Thoracic aorta (tissue), 2 donors: ENCODE measurements at regions not wholly inside any gene's neighbourhood (a gene's known extent, or its start where the extent isn't known, plus 50 kb on each side); places are given as distances from the start of the nearest gene placed in this dataset.

Experiments used
- ATAC-seq: fragments of 150-250 bp; one replicate; pipeline ENCODE4 v1.8.0; 2017; ENCODE audit warnings: low read depth; ENCODE audit not compliant: insufficient number of reproducible peaks, low FRiP score
- DNase-seq: peaks from one replicate; pipeline ENCODE4 v3.0.0-alpha.2; 2020; ENCODE audit warnings: low spot score
- H3K27ac ChIP-seq, 2 donors: fragments of 200-600 bp; sonication (generic); 1 replicate in 1 of 2; 2 replicates in 1 of 2; pipeline ENCODE4 v1.5.1; 2016; ENCODE audit warnings: mild to moderate bottlenecking in 2 of 2, moderate library complexity in 2 of 2
- H3K27me3 ChIP-seq: fragments of 200-600 bp; sonication (generic); replicated peaks from 2 replicates; pipeline ENCODE4 v1.6.0; 2016; ENCODE audit warnings: mild to moderate bottlenecking; ENCODE audit not compliant: insufficient read depth
- H3K36me3 ChIP-seq: fragments of 200-600 bp; sonication (generic); one replicate; pipeline ENCODE4 v1.5.1; 2016
- H3K4me1 ChIP-seq, 2 donors: fragments of 200-600 bp; sonication (generic); 1 replicate in 1 of 2; 2 replicates in 1 of 2; pipeline versions ENCODE4 v1.5.1 to v1.6.0; 2016; ENCODE audit warnings: low read depth in 2 of 2, mild to moderate bottlenecking in 1 of 2; ENCODE audit not compliant: control insufficient read depth in 1 of 2
- H3K4me3 ChIP-seq: fragments of 200-600 bp; sonication (generic); 2 replicates; pipeline ENCODE4 v1.5.1; 2016; ENCODE audit warnings: mild to moderate bottlenecking
- H3K9me3 ChIP-seq: fragments of 200-600 bp; sonication (generic); 2 replicates; pipeline ENCODE4 v1.5.1; 2016
- CTCF ChIP-seq: fragments of 200-600 bp; sonication (generic); IDR thresholded peaks from one replicate; pipeline ENCODE4 v1.5.1; 2019; ENCODE audit warnings: antibody characterized with exemption

DNA sequence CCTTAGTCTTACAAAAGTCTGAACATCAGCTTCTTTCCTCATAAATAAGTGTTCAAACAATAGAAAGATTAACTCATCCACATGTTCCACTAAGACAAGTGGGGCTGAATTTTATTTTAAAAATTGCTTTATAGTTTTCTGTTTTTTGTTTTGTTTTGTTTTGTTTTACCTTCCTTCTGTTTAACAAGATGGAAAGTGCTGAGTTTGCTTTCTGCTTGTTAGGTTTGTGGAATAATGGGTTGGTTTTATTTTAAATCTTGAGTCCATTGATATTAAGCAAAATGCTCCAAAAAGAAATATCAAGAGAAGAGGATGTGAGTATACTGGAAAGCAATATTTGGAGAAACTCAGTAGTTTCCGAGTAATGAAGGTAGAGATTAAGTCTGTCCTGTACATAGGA is 458.7 kb downstream of the FAT4 start:
- TF ChIP-seq CTCF = no peak
- ATAC-seq = no peak
- H3K9me3 ChIP-seq = no peaks in the 10 kb centered on the region

DNA sequence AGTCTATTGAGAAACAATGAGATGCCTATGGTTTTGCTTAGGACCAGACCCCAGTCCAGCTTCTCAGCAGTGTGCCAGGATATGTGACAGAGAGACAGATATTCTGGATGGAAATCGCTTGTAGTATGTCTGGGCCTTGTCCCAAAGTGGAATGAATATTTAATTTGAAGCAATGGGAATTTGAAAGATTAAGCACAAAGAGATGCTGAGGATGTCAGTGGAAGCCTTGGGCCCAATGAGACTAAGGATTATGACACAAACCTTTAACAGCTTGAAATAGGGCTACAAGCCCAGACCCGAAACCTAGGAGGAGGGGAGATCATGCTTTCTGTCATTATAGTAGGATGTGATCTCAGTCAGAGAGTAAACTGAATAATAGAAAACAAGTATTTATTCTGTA is 459.2 kb downstream of the FAT4 start:
- no peak for TF ChIP-seq CTCF
- Histone ChIP-seq H3K27me3 (no peaks in the 10 kb centered on the region), H3K36me3 (no peaks in the 10 kb centered on the region), H3K4me3 (no peak overlapping the region), H3K4me1 (no peaks in the 10 kb centered on the region), H3K9me3 (no peaks in the 10 kb centered on the region), H3K27ac (no peak overlapping the region)
- ATAC-seq (no peak), DNase-seq (no peak)

More for the DNA sequence above, 458.7 kb downstream of the FAT4 start:
- no peaks in the 10 kb centered on the region for H3K4me1 ChIP-seq
- no peaks in the 10 kb centered on the region for H3K36me3 ChIP-seq
- H3K27ac ChIP-seq = no peak overlapping the region
- DNase-seq = no peak
- H3K27me3 ChIP-seq = no peaks in the 10 kb centered on the region
- H3K4me3 ChIP-seq = no peak overlapping the region

DNA sequence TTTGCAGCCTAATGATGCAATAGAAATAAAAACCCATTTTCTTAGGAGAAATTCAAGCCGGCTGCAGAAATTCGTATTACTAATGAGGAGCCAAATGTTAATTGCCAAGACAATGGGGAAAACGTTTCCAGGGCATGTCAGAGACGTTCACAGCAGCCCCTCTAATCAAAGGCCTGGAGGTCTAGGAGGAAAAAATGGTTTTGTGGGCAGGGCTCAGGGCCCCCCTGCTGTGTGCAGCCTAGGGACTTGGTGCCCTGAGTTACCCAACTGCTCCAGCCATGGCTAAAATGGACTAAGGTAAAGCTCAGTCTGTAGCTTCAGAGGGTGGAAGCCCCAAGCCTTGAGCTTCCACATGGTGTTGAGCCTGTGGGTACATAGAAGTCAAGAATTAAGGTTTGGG is 461.4 kb downstream of the FAT4 start:
- H3K27me3 ChIP-seq = no peaks in the 10 kb centered on the region
- H3K27ac ChIP-seq = no peak overlapping the region
- H3K4me1 ChIP-seq = no peaks in the 10 kb centered on the region
- H3K4me3 ChIP-seq = no peak overlapping the region
- no peaks in the 10 kb centered on the region for H3K36me3 ChIP-seq
- no peak for DNase-seq
- H3K9me3 ChIP-seq = no peaks in the 10 kb centered on the region
- TF ChIP-seq CTCF = no peak
- no peak for ATAC-seq

- no peak overlapping the region for H3K27ac ChIP-seq
- H3K36me3 ChIP-seq = no peaks in the 10 kb centered on the region
- no peaks in the 10 kb centered on the region for H3K9me3 ChIP-seq
- H3K4me3 ChIP-seq = no peak overlapping the region
- TF ChIP-seq CTCF = no peak
- H3K27me3 ChIP-seq = no peaks in the 10 kb centered on the region
- no peak for DNase-seq
- H3K4me1 ChIP-seq = no peaks in the 10 kb centered on the region
- no peak for ATAC-seq
These were observed 465.4 kb downstream of the FAT4 start for GRCh38 chr4:125780164-125780563.

DNA sequence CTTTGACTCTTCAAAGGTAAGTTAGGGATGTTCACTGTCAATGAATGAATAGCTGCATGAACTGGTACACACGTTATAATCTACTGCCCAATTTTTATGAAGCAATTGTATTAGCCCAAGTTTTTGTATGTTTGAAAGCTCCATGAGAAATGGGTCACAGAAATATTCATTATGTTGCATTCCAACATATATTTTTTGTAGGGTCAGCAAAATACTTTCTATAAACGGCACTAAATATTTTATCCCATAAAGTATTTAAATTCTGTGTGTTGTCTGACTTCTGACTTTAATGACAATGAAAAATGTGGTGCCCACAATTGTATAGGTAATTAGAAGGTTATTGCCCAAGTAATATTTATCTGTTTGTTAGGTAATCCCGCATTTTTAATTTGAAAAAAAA is 466.0 kb downstream of the FAT4 start:
- no peak overlapping the region for H3K4me3 ChIP-seq
- H3K9me3 ChIP-seq = no peaks in the 10 kb centered on the region
- H3K27me3 ChIP-seq = no peaks in the 10 kb centered on the region
- no peak overlapping the region for H3K27ac ChIP-seq
- no peaks in the 10 kb centered on the region for H3K4me1 ChIP-seq
- DNase-seq = no peak
- TF ChIP-seq CTCF = no peak
- H3K36me3 ChIP-seq = no peaks in the 10 kb centered on the region
- no peak for ATAC-seq
